Thyroid gland (tissue), 4 donors: ENCODE measurements at regions not wholly inside any gene's neighbourhood (a gene's known extent, or its start where the extent isn't known, plus 50 kb on each side); places are given as distances from the start of the nearest gene placed in this dataset.
"Not testable (repeated sequence)": the region's sequence is repeated elsewhere in the genome, so short reads cannot be mapped to it uniquely, and the experiment has no call there.

ENCODE experiments used
- DNase-seq, 2 donors: peaks; one replicate each; pipeline ENCODE4 v3.0.0-alpha.2; 2019
- H3K27ac ChIP-seq, 3 donors: fragments of 200-600 bp; sonication (generic); 1 replicate in 2 of 3; 2 replicates in 1 of 3; pipeline ENCODE4 v1.5.1; 2016 to 2019; ENCODE audit warnings: mild to moderate bottlenecking in 1 of 3, moderate library complexity in 1 of 3
- H3K27me3 ChIP-seq: fragments of 200-600 bp; sonication (generic); one replicate; pipeline ENCODE4 v1.5.1; 2019
- H3K36me3 ChIP-seq, 2 donors: fragments of 200-600 bp; sonication (generic); one replicate each; pipeline ENCODE4 v1.5.1; 2016 to 2019
- H3K4me1 ChIP-seq, 2 donors: fragments of 200-600 bp; sonication (generic); one replicate each; pipeline ENCODE4 v1.5.1; 2017 to 2019
- H3K4me3 ChIP-seq, 3 donors: fragments of 200-600 bp; sonication (generic); replicated peaks in 1 of 3; 1 replicate in 2 of 3; 2 replicates in 1 of 3; pipeline ENCODE4 v1.5.1; 2016; ENCODE audit warnings: mild to moderate bottlenecking in 1 of 3
- H3K9me3 ChIP-seq: fragments of 200-600 bp; sonication (generic); one replicate; pipeline ENCODE4 v1.5.1; 2017
- CTCF ChIP-seq, 6 experiments: fragments of 200-600 bp in 3 of 6; fragments of 450-650 bp in 3 of 6; sonication (generic) in 3 of 6; IDR thresholded peaks; one replicate each; pipeline ENCODE4 v1.5.1; 2016 to 2019; ENCODE audit warnings: antibody characterized with exemption in 6 of 6, mild to moderate bottlenecking in 2 of 6, inconsistent platforms in 1 of 6, moderate library complexity in 1 of 6
- POLR2A ChIP-seq, 2 donors: fragments of 450-650 bp; IDR thresholded peaks; one replicate each; pipeline ENCODE4 v1.6.1; 2017; ENCODE audit warnings: antibody characterized with exemption in 2 of 2, mild to moderate bottlenecking in 2 of 2, moderate library complexity in 1 of 2
- WGBS, 2 donors: methylation state at CpG; one replicate each; pipeline ENCODE4 v1.1.5; 2017; 5-methylcytosine and 5-hydroxymethylcytosine counted together
- intact Hi-C: fragments of 100-400 bp; cut with DNase I; formaldehyde crosslinking; loops from one replicate; pipeline ENCODE4 v1.15.1; 2023

DNA sequence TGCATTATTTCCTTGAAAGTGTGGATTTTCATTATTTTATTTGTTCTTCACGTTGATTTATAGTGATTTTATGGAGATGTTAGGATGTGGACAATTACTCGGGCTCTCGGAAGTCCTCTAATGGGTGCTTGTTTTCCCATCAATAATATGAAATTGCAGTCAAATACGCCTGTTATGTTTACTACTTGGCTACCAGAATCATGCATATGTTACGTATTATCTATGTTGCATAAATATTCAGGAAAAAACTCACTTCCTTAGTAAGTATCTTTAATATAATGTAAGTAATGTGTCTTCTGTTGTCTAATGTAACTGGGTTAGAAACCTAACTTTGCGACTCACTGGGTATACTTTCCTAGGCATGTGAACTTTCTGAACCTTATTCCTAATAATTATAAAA is 823.4 kb upstream of the CHORDC1 start:
- no peaks in the 10 kb centered on the region for H3K36me3 ChIP-seq
- no peaks in the 10 kb centered on the region for H3K27me3 ChIP-seq
- intact Hi-C loops = no loop called here
- 88 to 90% methylated on average over 6 of the region's 6 CpGs for WGBS, 2 donors
- no peaks in the 10 kb centered on the region for H3K9me3 ChIP-seq
- no peak overlapping the region for H3K4me3 ChIP-seq
- DNase-seq = no peak
- no peak overlapping the region for H3K27ac ChIP-seq
- TF ChIP-seq POLR2A (IDR thresholded peaks at IDR 0.05) (no peak), CTCF (IDR thresholded peaks at IDR 0.05) (no peak)
- H3K4me1 ChIP-seq = no peaks in the 10 kb centered on the region

- H3K4me1 ChIP-seq = no peaks in the 10 kb centered on the region
- DNase-seq = no peak
- intact Hi-C loops = no loop called here
- no peaks in the 10 kb centered on the region for H3K36me3 ChIP-seq
- H3K27me3 ChIP-seq = no peaks in the 10 kb centered on the region
- no peak overlapping the region for H3K27ac ChIP-seq
- H3K4me3 ChIP-seq = no peak overlapping the region
- no peak for TF ChIP-seq POLR2A (IDR thresholded peaks at IDR 0.05)
- no peaks in the 10 kb centered on the region for H3K9me3 ChIP-seq
These were observed 818.8 kb upstream of the CHORDC1 start for GRCh38 chr11:91041626-91042025.

- H3K27ac ChIP-seq = no peak overlapping the region
- H3K27me3 ChIP-seq = no peaks in the 10 kb centered on the region
- 42 to 54% methylated on average over 2 of the region's 2 CpGs for WGBS, 2 donors
- no peak overlapping the region for H3K4me3 ChIP-seq
- TF ChIP-seq POLR2A (IDR thresholded peaks at IDR 0.05) = no peak
- no peak for TF ChIP-seq CTCF (IDR thresholded peaks at IDR 0.05)
- no peaks in the 10 kb centered on the region for H3K36me3 ChIP-seq
- DNase-seq = no peak
- intact Hi-C loops = no loop called here
- H3K9me3 ChIP-seq = no peaks in the 10 kb centered on the region
- no peaks in the 10 kb centered on the region for H3K4me1 ChIP-seq
These were observed 800.9 kb upstream of the CHORDC1 start for GRCh38 chr11:91023731-91024130.

DNA sequence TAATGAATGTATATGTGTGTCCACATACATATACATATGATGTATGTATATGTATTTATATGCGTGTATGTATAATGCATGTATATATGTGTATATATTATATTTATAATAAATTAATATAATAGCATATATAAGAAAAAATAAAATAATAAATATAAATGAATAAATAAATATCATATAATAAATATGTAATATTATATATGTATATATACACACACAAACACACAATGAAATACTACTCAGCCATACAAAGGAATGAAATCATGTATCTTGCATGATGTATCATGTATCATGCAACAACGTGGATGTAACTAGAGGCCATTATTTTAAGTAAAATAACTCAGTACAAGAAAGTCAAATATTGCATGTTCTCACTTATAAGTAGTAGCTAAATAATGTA is 788.7 kb upstream of the CHORDC1 start:
- Histone ChIP-seq H3K27me3 (no peaks in the 10 kb centered on the region), H3K4me1 (no peaks in the 10 kb centered on the region), H3K9me3 (no peaks in the 10 kb centered on the region), H3K4me3 (no peak overlapping the region), H3K27ac (no peak overlapping the region), H3K36me3 (no peaks in the 10 kb centered on the region)
- intact Hi-C loops = no loop called here
- WGBS, 2 donors = 91 to 92% methylated on average over 2 of the region's 2 CpGs
- TF ChIP-seq POLR2A (IDR thresholded peaks at IDR 0.05) (no peak), CTCF (IDR thresholded peaks at IDR 0.05) (no peak)
- DNase-seq = no peak

- no peak for DNase-seq
- Histone ChIP-seq H3K4me3 (no peak overlapping the region), H3K4me1 (no peaks in the 10 kb centered on the region), H3K27me3 (no peaks in the 10 kb centered on the region), H3K27ac (no peak overlapping the region), H3K36me3 (no peaks in the 10 kb centered on the region), H3K9me3 (no peaks in the 10 kb centered on the region)
- TF ChIP-seq CTCF (IDR thresholded peaks at IDR 0.05) = no peak
- no peak for TF ChIP-seq POLR2A (IDR thresholded peaks at IDR 0.05)
- intact Hi-C loops = no loop called here
- WGBS, 2 donors = 41 to 50% methylated on average over 1 of the region's 1 CpG
These were observed 782.6 kb upstream of the CHORDC1 start for GRCh38 chr11:91005458-91005857.

DNA sequence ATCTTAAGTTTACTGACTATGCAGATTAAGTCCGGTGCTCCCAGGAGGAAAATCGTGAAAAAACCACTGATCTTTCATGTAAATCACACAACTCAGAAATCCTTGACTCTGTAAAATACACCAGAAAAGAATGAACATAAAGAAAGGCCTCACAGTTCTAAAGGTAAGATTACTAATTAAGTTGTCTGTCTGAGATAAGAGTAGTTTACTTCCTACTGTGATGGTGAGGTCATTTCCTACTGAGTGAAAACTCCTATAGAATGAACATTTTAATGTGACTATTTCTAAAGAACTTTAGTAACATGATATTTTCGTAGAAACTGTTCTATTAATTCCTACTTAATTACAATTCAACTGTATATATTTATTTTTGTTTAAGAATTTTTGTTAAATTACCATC is 774.4 kb upstream of the CHORDC1 start:
- Histone ChIP-seq H3K4me1 (no peaks in the 10 kb centered on the region), H3K27ac (no peak overlapping the region), H3K4me3 (no peak overlapping the region), H3K9me3 (no peaks in the 10 kb centered on the region), H3K36me3 (no peaks in the 10 kb centered on the region), H3K27me3 (no peaks in the 10 kb centered on the region)
- no peak for DNase-seq
- intact Hi-C loops = no loop called here
- 55 to 62% methylated on average over 3 of the region's 3 CpGs for WGBS, 2 donors
- TF ChIP-seq POLR2A (IDR thresholded peaks at IDR 0.05) = no peak
- no peak for TF ChIP-seq CTCF (IDR thresholded peaks at IDR 0.05)

DNA sequence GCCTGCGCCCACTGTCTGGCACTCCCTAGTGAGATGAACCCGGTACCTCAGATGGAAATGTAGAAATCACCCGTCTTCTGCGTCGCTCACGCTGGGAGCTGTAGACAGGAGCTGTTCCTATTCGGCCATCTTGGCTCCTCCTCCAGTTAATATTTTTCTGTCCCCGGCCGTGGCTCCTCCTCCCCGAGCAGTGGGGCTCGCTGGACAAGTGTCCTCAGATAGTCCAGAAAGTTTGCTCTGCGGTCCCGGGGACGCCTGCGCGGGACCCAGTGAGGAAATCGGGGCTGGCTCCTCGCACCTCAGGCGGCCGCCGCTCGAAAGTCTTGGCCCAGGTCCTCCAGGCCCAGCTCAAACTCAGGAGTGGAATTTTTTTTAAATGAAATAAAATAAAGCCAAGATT is 749.3 kb upstream of the CHORDC1 start:
- H3K36me3 ChIP-seq, intact Hi-C loops, H3K4me3 ChIP-seq, H3K27me3 ChIP-seq, H3K9me3 ChIP-seq, H3K27ac ChIP-seq, H3K4me1 ChIP-seq, DNase-seq: not testable (repeated sequence)
- WGBS, 2 donors = 86 to 87% methylated on average over 19 to 22 of the region's 22 CpGs
